ENCODE measurements at regions not wholly inside any gene's neighbourhood (a gene's known extent, or its start where the extent isn't known, plus 50 kb on each side); places are given as distances from the start of the nearest gene placed in this dataset.
"Not testable (repeated sequence)": the region's sequence is repeated elsewhere in the genome, so short reads cannot be mapped to it uniquely, and the experiment has no call there.

DNA sequence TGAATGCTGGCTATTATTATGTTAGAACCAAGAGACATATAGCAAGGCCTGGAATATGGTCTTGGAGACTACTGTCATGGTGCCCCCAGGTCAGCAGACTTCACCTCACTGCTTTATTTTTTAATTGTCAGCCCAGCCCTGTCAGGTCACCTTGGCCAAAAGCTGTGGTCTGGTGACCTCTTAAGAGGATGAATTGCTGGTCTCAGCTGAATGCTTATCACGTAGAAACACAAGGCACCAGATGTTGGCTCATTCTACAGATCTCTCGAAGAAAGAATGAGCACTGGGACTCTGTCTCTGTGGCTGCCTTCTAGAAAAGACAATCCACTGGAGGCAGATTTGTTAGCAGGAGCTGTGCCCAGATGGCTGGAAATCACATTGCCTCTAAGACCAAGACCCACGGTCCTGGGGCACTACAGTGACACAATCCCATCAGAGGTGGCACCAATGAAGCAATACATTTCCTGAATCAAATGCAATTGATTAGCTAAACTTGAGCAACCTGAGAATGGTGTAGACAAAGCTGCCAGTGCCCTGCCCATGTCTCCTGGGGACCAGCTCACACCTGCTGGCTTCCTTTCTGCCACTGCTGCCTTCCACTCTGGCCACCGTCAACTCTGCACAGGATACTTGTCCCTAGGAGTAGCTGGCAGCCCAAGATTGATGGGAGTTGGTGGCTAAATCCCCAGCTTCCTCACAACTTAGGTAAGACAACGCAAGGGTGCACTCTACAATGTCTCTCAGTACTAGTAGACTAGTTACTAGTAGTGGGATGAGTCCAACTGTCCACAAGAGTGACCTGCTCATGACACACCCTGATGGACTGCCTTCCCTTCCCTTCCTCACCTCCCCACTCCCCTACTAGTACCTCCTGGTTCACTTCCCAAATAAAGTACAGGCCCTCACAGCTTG lies 384.9 kb upstream of the PROK2 start:
- no peak for DNase-seq (ENCODE audit: low spot score)
- no peak for FAIRE-seq

GRCh38 chr3:72169120-72169519 lies 384.2 kb upstream of the PROK2 start:
- no peak for FAIRE-seq
- no peak for DNase-seq (ENCODE audit: low spot score)

GRCh38 chr3:72165808-72166207 lies 380.9 kb upstream of the PROK2 start:
- no peak for FAIRE-seq
- DNase-seq (ENCODE audit: low spot score), result no peak

DNA sequence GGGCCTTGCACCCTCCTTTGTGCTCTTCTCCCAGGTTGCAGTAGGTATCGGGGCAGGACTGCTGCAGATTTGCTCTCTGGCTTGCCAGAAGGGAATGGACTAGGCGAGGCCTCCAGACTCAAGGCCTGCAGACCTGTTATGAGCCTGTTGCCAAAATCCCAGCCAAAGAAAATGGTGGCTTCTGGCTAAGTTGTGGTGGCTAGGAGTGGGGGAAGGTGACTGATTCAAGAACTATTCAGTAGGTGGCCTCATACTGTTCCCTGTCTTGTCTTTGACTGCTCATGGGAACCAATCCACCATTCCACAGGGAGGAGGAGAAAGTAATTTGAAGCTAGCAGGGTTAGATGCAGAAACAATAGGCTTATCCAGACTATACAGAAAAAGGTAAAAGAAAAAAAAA lies 380.4 kb upstream of the PROK2 start:
- FAIRE-seq, result no peak
- no peak for DNase-seq (ENCODE audit: low spot score)

DNA sequence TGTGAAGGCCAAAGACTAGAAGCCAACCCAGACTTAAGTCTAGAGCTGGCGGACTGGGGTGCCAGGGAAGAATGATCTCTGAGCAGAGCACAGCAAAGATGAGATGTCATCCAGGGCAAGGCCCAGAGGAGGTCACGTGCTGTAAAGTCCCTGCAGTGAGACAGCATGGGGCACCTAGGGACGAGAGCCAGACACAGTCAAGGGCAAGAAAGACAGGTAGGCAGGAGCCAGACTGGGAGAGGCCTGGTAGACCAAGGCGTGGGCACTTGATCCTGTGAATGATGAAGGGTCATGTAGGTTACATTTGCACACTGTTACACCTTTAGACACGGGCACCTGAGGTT lies 379.7 kb upstream of the PROK2 start:
- no peak for FAIRE-seq
- no peak for DNase-seq (ENCODE audit: low spot score)

DNA sequence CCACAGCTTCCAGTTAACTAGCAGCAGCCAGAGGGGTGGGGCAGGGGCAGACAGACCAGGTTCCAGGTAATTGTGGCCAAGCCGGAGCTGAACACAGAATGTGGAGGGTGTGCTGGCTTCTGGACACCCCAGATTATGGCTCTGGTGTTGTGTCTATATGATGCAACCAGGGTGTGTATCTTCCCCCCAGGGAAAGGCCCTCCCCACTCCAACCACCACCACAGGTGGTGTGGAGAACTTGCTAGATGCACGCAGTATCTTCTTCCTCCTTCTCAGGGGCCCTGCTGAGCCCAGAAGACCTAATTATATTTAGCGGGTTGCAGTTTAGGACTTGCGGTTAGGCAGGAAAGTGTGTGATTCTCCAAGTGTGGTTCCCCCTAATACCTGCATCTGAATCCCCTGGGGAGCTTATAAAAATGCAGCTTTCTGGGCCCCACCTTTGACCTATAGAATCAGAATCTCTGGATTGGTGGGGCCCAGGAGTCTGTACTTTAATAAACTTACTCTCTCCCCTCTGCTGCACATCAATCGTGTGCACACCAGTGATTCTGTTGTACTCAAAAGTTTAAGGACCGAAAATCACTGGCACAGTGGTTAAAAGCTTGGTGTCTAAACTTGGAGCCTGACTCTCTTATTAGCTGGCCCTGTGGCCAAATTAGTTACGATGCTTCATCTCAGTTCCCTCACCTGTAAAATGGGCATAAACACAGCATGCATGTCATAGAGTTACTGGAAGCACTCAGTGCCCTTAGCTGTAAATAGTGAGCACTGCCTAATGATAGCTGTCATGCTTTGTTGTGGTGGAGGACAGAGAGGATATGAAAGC lies 379.1 kb upstream of the PROK2 start:
- DNase-seq (ENCODE audit: low spot score) (no peak), FAIRE-seq (no peak)

- FAIRE-seq, result no peak
These were observed 377.8 kb upstream of the PROK2 start for GRCh38 chr3:72162649-72163184.

DNA sequence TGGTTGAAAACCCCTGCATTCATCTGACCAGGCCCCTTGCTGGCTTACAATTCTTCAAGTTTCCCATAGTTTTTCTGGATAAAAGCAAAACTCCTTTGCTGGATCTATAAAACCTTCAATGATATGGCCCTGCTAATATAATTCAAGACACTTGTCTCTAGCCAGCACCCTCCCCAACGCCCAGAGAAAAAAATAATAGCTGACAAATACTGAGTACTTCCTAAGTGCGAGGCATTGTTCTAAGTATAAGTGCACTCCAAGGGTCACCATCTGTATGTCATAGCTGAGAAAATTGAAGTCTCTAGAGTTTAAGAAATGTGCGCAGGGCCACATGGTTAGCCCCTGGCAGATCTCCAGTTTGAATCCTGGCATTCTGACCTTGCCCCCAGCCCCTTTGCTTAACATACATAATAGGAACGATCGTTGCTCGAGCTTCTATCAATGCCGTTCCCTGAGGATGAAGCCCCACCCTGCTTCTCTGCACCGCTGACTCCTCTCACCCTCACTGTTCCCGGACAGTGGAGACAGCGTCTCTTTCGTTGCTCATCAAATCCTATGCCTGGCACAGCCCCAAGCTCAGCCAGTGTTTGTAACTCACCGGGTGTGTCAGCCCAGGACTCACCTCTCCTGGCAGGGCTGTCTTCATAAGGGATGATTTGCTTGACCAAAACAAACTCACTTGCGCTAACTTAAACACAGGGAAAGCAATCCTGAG lies 377.1 kb upstream of the PROK2 start:
- peak; percentile 18 for FAIRE-seq

More at GRCh38 chr3:72162649-72163184, 377.8 kb upstream of the PROK2 start:
- no peak for DNase-seq (ENCODE audit: low spot score)

DNA sequence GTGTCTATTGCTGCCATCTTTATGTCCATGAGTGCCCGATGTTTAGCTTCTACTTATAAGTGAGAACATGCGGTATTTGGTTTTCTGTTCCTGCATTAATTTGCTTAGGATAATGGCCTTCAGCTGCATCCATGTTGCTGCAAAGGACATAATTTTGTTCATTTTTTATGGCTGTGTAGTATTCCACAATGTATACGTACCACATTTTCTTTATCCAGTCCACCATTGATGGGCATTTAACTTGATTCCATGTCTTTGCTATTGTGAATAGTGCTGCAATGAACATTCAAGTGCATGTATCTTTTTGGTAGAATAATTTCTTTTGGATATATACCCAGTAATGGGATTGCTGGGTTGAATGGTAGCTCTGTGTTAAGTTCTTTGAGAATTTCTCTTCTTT lies 376.3 kb upstream of the PROK2 start:
- FAIRE-seq; DNase-seq (ENCODE audit: low spot score): not testable (repeated sequence)

More for the DNA sequence above, 377.1 kb upstream of the PROK2 start:
- DNase-seq (ENCODE audit: low spot score), result peak; percentile 10

GRCh38 chr3:72160351-72160750 lies 375.4 kb upstream of the PROK2 start:
- DNase-seq (ENCODE audit: low spot score) (no peak), FAIRE-seq (no peak)

DNA sequence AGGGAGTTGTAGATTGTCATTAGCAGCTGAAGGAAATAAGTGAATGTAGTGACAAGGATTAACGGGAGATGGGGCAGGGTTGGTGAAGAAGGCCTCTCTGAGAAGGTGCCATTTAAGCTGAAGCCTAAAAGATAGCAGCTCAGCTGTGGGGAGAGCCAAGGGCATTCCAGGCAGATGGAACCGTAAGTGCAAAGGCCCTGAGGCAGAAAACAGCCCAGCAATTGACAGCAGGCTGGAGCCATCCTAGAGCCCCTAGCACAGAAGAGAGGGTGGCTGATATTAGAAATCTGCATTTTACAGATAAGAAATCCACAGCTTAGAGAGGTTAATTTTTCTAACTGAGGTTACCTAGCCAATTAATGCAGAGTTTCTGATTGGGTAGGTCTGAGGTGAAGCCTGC lies 374.5 kb upstream of the PROK2 start:
- FAIRE-seq (no peak), DNase-seq (ENCODE audit: low spot score) (no peak)

DNA sequence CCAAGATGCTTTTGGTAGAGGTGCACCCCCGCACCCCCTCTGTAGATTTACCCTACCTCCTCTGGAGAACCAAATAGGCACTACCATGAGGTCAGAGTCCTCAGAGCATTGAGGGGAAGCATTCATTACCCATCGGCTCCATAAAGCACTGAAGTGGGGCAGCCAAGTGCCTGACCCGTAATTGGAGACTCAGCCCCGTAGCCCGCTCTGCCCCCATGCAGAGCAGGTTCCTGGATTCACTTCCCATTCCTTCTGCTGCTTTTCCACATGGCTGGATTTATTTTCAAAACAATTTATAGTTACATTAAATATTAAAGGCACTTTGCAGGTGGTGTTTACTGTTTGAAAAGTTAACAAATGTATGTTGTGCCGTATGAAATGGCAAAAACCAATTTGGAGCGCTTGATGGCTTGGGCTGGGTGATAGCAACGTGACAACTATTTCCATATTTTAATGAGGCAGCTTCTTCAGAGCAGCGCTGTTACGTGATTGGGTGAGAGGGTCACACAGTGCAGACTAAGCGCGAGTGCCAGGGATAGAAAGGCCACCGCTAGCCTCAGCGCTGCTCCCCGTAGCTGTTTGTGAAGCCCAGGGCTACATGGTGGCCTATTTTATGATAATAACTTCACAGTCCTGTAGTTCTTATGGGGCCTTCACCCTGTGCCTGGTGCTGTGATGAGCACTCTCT lies 373.8 kb upstream of the PROK2 start:
- FAIRE-seq (no peak), DNase-seq (ENCODE audit: low spot score) (no peak)

GRCh38 chr3:72157748-72158638 lies 373.0 kb upstream of the PROK2 start:
- DNase-seq (ENCODE audit: low spot score), result no peak
- no peak for FAIRE-seq

- FAIRE-seq, result no peak
- DNase-seq (ENCODE audit: low spot score), result peak; percentile 16
These were observed 370.6 kb upstream of the PROK2 start for GRCh38 chr3:72155391-72156064.

DNA sequence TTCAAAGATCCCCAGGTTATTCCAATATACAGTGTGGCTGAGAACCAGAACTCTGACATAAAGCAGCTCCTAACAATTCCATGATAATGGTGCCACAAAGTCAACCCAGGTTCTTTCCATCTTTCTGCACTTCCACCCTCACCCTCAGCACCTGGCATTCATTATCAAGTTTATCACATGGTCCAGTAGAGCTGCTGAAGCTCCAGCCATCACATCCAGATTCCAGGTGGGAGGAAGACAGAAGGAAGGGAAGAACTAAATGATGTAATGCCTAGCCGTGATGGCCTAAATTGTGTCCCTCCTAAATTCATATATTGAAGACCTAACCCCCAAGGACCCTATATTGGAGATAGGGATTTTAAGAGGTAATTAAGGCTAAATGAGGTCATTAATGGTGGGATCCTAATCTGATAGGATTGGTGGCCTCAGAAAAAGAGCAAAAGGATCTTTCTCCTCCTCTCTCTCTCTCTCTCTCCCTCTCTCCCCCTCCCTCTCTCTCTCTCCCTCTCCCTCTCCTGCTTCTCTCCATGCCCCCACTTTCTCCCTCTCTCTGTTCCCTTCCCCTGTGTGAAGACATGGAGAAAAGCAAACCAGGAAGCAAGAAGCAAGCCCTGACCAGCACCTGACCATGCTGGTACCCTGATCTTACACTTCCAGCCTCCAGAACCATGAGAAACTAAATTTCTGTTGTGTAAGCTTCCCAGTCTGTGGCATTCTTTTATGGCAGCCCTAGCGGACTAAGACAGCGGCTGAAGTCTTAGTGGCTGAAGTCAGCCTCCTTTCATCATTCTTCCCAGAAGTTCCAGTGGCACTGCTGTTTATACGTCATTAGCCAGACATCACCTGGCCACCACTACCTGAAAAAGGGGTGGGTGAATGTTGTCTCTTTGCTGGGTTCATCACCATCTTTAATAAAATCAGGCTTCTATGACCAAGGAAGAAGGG lies 369.7 kb upstream of the PROK2 start:
- FAIRE-seq, result no peak
- DNase-seq (ENCODE audit: low spot score), result no peak

DNA sequence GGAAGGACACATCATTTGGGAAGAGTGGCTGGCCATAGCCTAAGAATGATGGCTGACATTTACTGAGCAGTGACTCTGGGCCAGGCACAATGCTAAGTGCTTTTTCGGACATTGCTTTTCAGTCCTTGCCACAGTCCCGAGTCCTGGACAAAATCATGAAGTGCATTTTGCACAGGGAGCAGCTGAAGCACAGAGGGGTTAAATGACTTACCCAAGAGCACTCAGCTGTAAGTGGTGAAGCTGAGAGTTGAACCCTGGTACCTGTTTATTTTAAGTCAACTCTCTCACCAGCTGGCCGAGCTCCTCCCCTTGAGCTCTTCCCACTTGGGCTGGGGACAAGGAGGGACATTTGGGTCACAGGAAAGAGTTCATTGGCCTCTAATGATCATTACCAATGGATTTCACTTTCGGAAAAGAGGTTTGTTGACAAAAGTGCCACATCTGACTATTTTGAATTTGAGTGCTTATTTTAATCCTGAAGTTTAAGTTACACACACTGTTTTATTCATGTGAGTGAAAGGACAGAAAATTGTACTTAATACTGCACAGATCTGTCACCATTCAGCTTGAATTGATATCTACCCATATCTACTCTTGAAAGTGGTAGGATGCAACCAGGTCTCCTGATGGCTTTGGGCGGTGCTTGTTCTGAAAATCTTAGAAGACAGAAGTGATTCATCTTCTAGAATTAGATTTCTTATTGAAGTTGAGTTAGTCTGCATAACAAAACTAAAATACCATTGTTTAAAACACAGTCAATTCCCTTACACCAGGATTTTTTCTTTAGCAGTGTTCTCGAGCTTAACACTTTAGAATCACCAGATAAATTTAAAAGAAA lies 368.7 kb upstream of the PROK2 start:
- DNase-seq (ENCODE audit: low spot score) (no peak), FAIRE-seq (no peak)
